Lung (tissue), 11 donors: ENCODE measurements at regions not wholly inside any gene's neighbourhood (a gene's known extent, or its start where the extent isn't known, plus 50 kb on each side); places are given as distances from the start of the nearest gene placed in this dataset.
A peak's percentile ranks its signal among the peaks of the same experiment; 100 is the strongest.

Experiments
- ATAC-seq: fragments of 200-7000 bp; cut with Tn5 transposase; one replicate; pipeline ENCODE4 v1.9.1; 2020; ENCODE audit warnings: moderate number of reproducible peaks; ENCODE audit not compliant: insufficient read depth, low FRiP score
- DNase-seq, 3 donors: peaks; one replicate each; pipeline ENCODE4 v3.0.0-alpha.2; 2013 to 2017
- H3K27ac ChIP-seq, 2 donors: one replicate each; pipeline ENCODE4 v1.5.1; 2013; ENCODE audit warnings: mild to moderate bottlenecking in 2 of 2, moderate library complexity in 2 of 2, control low read depth in 1 of 2, inconsistent platforms in 1 of 2, low read depth in 1 of 2, low read length in 1 of 2
- H3K27me3 ChIP-seq, 3 donors: one replicate each; pipeline ENCODE4 v1.5.1; 2013; ENCODE audit warnings: low read length in 2 of 3; ENCODE audit not compliant: control insufficient read depth in 3 of 3, insufficient read depth in 3 of 3
- H3K36me3 ChIP-seq, 4 donors: one replicate each; pipeline ENCODE4 v1.5.1; 2013; ENCODE audit warnings: low read length in 4 of 4, mild to moderate bottlenecking in 1 of 4, moderate library complexity in 1 of 4; ENCODE audit not compliant: control insufficient read depth in 4 of 4, insufficient read depth in 4 of 4
- H3K4me1 ChIP-seq, 5 donors: one replicate each; pipeline ENCODE4 v1.5.1; 2013; ENCODE audit warnings: low read length in 5 of 5, mild to moderate bottlenecking in 2 of 5, moderate library complexity in 1 of 5; ENCODE audit not compliant: control insufficient read depth in 5 of 5, insufficient read depth in 5 of 5
- H3K4me3 ChIP-seq: one replicate; pipeline ENCODE4 v1.5.1; 2013; ENCODE audit warnings: mild to moderate bottlenecking, control low read depth, moderate library complexity
- H3K9ac ChIP-seq, 2 donors: one replicate each; pipeline ENCODE4 v1.5.1; 2013; ENCODE audit warnings: low read length in 2 of 2, control low read depth in 1 of 2; ENCODE audit not compliant: insufficient read depth in 1 of 2
- H3K9me3 ChIP-seq, 4 donors: one replicate each; pipeline ENCODE4 v1.5.1; 2013; ENCODE audit warnings: low read length in 3 of 4, mild to moderate bottlenecking in 1 of 4, moderate library complexity in 1 of 4; ENCODE audit not compliant: control insufficient read depth in 4 of 4, insufficient read depth in 3 of 4
- CTCF ChIP-seq: IDR thresholded peaks from 2 replicates; pipeline ENCODE4 v1.5.1; 2012; ENCODE audit warnings: mild to moderate bottlenecking; ENCODE audit errors: control extremely low read depth, extremely low read depth
- WGBS, 2 donors: extraction: QIAGEN DNeasy Blood & Tissue Kit; methylation state at CpG; one replicate each; pipeline ENCODE4 v1.1.7; 2013; 5-methylcytosine and 5-hydroxymethylcytosine counted together
- donor health status: control.
- donor health status: control.
- donor health status: Bipolar disorder and iron deficiency.
- donor health status: healthy.
- donor health status: DM: yes; HTN: yes; CAD: no.

GRCh38 chr1:238404921-238405320 lies 514.2 kb upstream of the ZP4 start:
- H3K27ac ChIP-seq = no peak overlapping the region
- no peaks in the 10 kb centered on the region for H3K27me3 ChIP-seq
- no peak for TF ChIP-seq CTCF
- 66 to 72% methylated on average over 2 of the region's 2 CpGs for WGBS, 2 donors
- no peaks in the 10 kb centered on the region for H3K36me3 ChIP-seq
- H3K4me3 ChIP-seq = no peak overlapping the region
- H3K9ac ChIP-seq = no peak overlapping the region
- DNase-seq (no peak), ATAC-seq (no peak)
- no peaks in the 10 kb centered on the region for H3K4me1 ChIP-seq
- H3K9me3 ChIP-seq = no peaks in the 10 kb centered on the region

GRCh38 chr1:238404481-238404880 lies 513.8 kb upstream of the ZP4 start:
- H3K4me1 ChIP-seq = no peaks in the 10 kb centered on the region
- no peak overlapping the region for H3K9ac ChIP-seq
- H3K36me3 ChIP-seq = no peaks in the 10 kb centered on the region
- no peak for ATAC-seq
- H3K27me3 ChIP-seq = no peaks in the 10 kb centered on the region
- H3K4me3 ChIP-seq = no peak overlapping the region
- no peak for DNase-seq
- no peak for TF ChIP-seq CTCF
- H3K27ac ChIP-seq = no peak overlapping the region
- WGBS, 2 donors = 53 to 55% methylated on average over 1 of the region's 1 CpG
- no peaks in the 10 kb centered on the region for H3K9me3 ChIP-seq

GRCh38 chr1:238401144-238401543 lies 510.4 kb upstream of the ZP4 start:
- no peak for ATAC-seq
- no peak overlapping the region for H3K27ac ChIP-seq
- no peak for TF ChIP-seq CTCF
- H3K9ac ChIP-seq = no peak overlapping the region
- H3K9me3 ChIP-seq = no peaks in the 10 kb centered on the region
- no peaks in the 10 kb centered on the region for H3K4me1 ChIP-seq
- DNase-seq = peak in 2 of 3 donors; percentile 17 to 40
- no peak overlapping the region for H3K4me3 ChIP-seq
- 36 to 82% methylated on average over 4 of the region's 4 CpGs for WGBS, 2 donors
- no peaks in the 10 kb centered on the region for H3K27me3 ChIP-seq
- H3K36me3 ChIP-seq = no peaks in the 10 kb centered on the region

GRCh38 chr1:238399558-238399957 lies 508.8 kb upstream of the ZP4 start:
- Histone ChIP-seq H3K27me3 (no peaks in the 10 kb centered on the region), H3K9ac (no peak overlapping the region), H3K4me1 (no peaks in the 10 kb centered on the region), H3K27ac (no peak overlapping the region), H3K36me3 (no peaks in the 10 kb centered on the region), H3K9me3 (no peaks in the 10 kb centered on the region), H3K4me3 (no peak overlapping the region)
- WGBS, 2 donors = 90% methylated on average over 4 of the region's 4 CpGs
- no peak for TF ChIP-seq CTCF
- ATAC-seq = no peak
- DNase-seq = no peak
